ENCODE measurements at regions not wholly inside any gene's neighbourhood (a gene's known extent, or its start where the extent isn't known, plus 50 kb on each side); places are given as distances from the start of the nearest gene placed in this dataset.

DNA sequence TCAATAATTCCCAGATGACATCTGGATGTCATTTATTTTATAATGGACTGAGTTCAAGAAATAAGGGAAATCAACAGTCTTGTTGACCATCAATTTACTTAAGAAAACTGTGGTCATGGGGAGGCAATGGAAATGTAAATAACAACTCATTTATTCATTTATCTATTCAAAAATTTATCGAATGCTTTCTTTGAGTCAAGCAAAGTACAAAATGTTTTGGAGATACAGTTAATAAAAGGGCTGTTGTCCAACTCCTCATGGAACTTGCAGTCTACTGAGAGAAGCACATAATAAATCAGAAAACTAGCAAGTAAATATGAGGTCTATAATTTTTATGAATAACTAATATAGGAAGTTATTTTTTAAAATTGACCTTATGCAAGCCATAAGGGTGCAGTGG, 65.5 kb upstream of the KITLG start:
- Mint-ChIP-seq H3K36me3 (no peaks in the 10 kb centered on the region), H3K27ac (no peak overlapping the region), H3K4me1 (no peaks in the 10 kb centered on the region), H3K4me3 (no peak overlapping the region), H3K27me3 (no peaks in the 10 kb centered on the region), H3K9me3 (no peaks in the 10 kb centered on the region)

GRCh38 chr12:88644946-88645702, 64.9 kb upstream of the KITLG start:
- no peaks in the 10 kb centered on the region for H3K9me3 Mint-ChIP-seq
- no peak overlapping the region for H3K27ac Mint-ChIP-seq
- no peak overlapping the region for H3K4me3 Mint-ChIP-seq
- H3K4me1 Mint-ChIP-seq = no peaks in the 10 kb centered on the region
- no peaks in the 10 kb centered on the region for H3K36me3 Mint-ChIP-seq
- no peaks in the 10 kb centered on the region for H3K27me3 Mint-ChIP-seq

DNA sequence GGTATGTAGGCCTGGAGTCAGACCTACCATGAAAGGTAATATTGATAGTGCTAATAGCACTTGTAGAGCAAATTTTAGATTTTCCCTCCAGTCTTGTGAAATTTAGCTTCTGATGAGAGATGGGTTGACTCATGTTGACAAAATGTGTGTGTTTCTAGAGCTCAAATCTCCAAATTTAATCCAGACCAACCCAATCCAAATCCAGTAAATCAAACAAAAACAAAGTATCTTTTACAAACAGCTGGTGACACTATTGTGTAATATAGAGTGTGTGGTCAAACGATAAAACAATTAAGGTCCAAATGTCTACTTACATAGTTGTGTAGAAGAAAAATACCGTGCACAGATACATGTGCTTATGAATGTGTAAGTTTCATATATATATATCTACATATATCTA, 63.4 kb upstream of the KITLG start:
- Mint-ChIP-seq H3K27ac (no peak overlapping the region), H3K9me3 (no peaks in the 10 kb centered on the region), H3K4me1 (no peaks in the 10 kb centered on the region), H3K27me3 (no peaks in the 10 kb centered on the region), H3K4me3 (no peak overlapping the region), H3K36me3 (no peaks in the 10 kb centered on the region)

GRCh38 chr12:88642675-88643431, 62.6 kb upstream of the KITLG start:
- H3K4me1 Mint-ChIP-seq = no peaks in the 10 kb centered on the region
- H3K27ac Mint-ChIP-seq = no peak overlapping the region
- H3K9me3 Mint-ChIP-seq = no peaks in the 10 kb centered on the region
- H3K36me3 Mint-ChIP-seq = no peaks in the 10 kb centered on the region
- H3K4me3 Mint-ChIP-seq = no peak overlapping the region
- H3K27me3 Mint-ChIP-seq = no peaks in the 10 kb centered on the region

DNA sequence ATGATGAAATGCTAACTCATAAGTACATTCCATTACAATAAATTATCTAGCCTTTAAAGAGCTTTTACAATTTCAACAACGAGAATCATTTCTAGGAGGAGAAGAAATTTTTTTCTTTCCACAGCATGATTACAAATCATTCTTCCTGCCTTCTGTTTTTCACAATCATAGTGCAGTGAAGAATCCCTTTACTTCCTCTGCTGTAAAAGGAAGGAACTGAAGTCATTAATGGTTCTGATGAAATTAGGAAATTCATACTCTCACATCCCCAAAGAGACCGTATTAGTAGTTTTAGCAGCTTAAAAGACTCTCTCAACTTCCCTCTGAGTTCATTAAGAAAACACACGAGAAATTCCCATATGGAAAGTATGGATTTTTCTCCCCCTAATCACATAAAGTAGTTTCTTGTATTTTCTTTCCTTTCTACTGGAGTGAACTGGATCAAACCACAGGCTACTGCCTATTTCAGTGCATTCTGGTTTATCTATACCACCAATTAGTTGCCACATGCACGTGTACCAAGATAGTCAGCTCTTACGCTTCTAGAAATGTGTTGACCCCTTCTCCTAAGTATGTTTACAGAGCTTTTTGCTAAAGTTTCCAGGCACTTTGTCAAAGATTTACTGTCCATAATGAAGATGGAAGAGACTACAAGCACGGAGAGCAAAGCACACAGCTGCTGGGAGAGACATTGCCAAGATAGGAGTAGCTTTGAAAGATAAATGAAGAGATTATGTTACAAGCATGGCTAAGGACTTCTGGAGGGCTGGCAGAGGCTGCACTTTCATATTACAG, 58.9 kb upstream of the KITLG start:
- Mint-ChIP-seq H3K27me3 (no peaks in the 10 kb centered on the region), H3K27ac (no peak overlapping the region), H3K36me3 (no peaks in the 10 kb centered on the region), H3K4me1 (no peaks in the 10 kb centered on the region), H3K9me3 (no peaks in the 10 kb centered on the region), H3K4me3 (no peak overlapping the region)

DNA sequence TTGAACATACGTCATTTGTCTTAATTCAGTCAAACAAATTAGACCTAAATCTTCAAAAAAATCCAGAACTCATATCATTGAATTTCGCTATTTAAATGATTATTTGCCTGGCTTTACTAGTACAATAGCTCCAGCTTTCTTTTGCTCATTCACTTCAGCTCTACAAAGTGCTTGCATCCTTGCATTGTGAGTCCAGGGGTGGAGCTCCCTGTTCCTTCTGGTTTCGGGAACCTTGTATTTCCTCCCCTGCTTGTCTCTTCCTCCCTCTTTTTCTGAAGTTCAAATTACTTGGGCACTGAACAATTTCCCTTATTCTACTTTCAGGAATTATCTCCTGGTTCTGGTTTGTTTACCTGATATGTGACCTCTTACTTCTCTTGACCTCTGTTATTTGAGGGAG, 58.1 kb upstream of the KITLG start:
- Mint-ChIP-seq H3K9me3 (no peaks in the 10 kb centered on the region), H3K4me1 (no peaks in the 10 kb centered on the region), H3K36me3 (no peaks in the 10 kb centered on the region), H3K27me3 (no peaks in the 10 kb centered on the region), H3K4me3 (no peak overlapping the region), H3K27ac (no peak overlapping the region)

- no peaks in the 10 kb centered on the region for H3K27me3 Mint-ChIP-seq
- no peaks in the 10 kb centered on the region for H3K4me1 Mint-ChIP-seq
- no peaks in the 10 kb centered on the region for H3K9me3 Mint-ChIP-seq
- no peak overlapping the region for H3K27ac Mint-ChIP-seq
- no peak overlapping the region for H3K4me3 Mint-ChIP-seq
- no peaks in the 10 kb centered on the region for H3K36me3 Mint-ChIP-seq
Measured at GRCh38 chr12:88634008-88634407, 53.7 kb upstream of the KITLG start.

DNA sequence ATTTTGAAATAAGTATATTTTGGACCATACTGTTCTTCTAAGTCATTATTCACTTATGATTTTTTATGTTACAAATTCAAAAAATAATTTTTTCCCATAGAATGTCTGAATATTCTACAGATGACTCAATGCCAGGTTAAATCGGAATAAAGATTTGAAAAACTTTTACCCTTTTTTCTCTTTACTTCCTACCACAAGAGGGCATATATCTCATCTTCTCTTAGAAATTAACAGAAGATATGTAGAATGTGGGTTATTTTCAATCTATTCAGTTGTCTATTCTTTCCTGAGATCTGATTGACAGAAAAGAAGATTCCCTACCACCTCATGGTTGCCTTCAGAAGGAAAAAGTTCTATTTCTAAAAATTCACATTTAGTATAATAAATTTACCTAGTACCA, 53.0 kb upstream of the KITLG start:
- H3K4me3 Mint-ChIP-seq = no peak overlapping the region
- no peaks in the 10 kb centered on the region for H3K27me3 Mint-ChIP-seq
- no peaks in the 10 kb centered on the region for H3K4me1 Mint-ChIP-seq
- no peak overlapping the region for H3K27ac Mint-ChIP-seq
- no peaks in the 10 kb centered on the region for H3K36me3 Mint-ChIP-seq
- no peaks in the 10 kb centered on the region for H3K9me3 Mint-ChIP-seq

- Mint-ChIP-seq H3K4me3 (no peak overlapping the region), H3K27me3 (no peaks in the 10 kb centered on the region), H3K27ac (no peak overlapping the region), H3K36me3 (no peaks in the 10 kb centered on the region), H3K9me3 (no peaks in the 10 kb centered on the region), H3K4me1 (no peaks in the 10 kb centered on the region)
Measured at GRCh38 chr12:88630561-88630960, 50.3 kb upstream of the KITLG start.
